ENCODE measurements at regions not wholly inside any gene's neighbourhood (a gene's known extent, or its start where the extent isn't known, plus 50 kb on each side); places are given as distances from the start of the nearest gene placed in this dataset.

DNA sequence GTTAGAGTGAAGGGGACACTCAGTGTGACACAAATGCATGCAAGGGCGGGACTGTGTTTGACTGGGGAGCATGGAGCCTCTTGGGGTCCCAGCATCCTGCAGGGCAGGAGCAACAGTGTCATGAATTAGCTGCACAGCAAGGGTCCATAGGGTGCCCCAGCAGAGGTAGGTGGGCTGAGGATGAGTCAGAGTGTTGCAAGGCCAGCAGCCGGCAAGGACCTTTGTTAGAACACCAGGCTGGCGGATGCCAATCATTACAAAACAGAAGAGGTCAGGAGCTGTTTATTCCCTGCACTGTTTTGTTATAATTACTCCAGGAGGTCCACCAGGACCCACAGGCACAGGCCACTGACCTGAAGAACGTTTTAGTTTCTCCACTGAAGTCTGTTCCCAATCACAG, 362.2 kb upstream of the DUSP10 start:
- Mint-ChIP-seq H3K4me1 (ENCODE audit: low read depth) (no peaks in the 10 kb centered on the region), H3K4me3 (no peak overlapping the region), H3K27ac (no peak overlapping the region), H3K9me3 (no peaks in the 10 kb centered on the region), H3K27me3 (ENCODE audit: low read depth) (no peaks in the 10 kb centered on the region), H3K36me3 (ENCODE audit: low read depth) (no peaks in the 10 kb centered on the region)
- CTCF ChIA-PET = interaction anchor here (1.6 kb wide), 1 partner anchor 8 kb away, joined by 4 read pairs; no protein-coding TSS in a partner anchor
- no peak for DNase-seq
- intact Hi-C loops (cut with micrococcal nuclease) = no loop called here

DNA sequence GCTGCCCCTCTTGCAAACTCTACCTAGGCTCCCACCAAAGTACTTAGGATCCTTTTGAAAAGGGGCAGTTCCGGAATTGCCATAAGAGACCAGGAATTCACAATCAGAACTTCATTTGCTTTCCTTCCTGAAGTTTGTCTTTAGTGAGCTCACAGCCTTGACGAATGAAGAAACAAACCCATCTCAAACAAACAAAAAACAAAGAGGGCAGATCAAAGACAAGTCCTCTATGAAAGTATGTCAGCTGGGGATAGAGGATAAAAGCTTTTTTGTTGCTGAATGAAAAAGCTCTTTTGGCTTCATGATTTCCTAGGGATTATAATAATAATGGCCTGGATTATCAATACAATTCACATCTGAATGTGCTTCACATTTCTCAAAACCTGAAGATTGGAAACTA, 357.9 kb upstream of the DUSP10 start:
- Mint-ChIP-seq H3K4me1 (ENCODE audit: low read depth) (no peaks in the 10 kb centered on the region), H3K27me3 (ENCODE audit: low read depth) (no peaks in the 10 kb centered on the region), H3K4me3 (no peak overlapping the region), H3K27ac (no peak overlapping the region), H3K36me3 (ENCODE audit: low read depth) (no peaks in the 10 kb centered on the region), H3K9me3 (no peaks in the 10 kb centered on the region)
- no peak for DNase-seq
- CTCF ChIA-PET = interaction anchor here (0.6 to 9.3 kb wide), 3 partner anchors 355 to 786 kb away, joined by 3 to 80 read pairs (median 3); no protein-coding TSS in a partner anchor
- intact Hi-C loops (cut with micrococcal nuclease) = loop anchor here (10.0 kb wide), 1 partner anchor 525 kb away; no protein-coding TSS in a partner anchor

- Mint-ChIP-seq H3K4me1 (ENCODE audit: low read depth) (no peaks in the 10 kb centered on the region), H3K4me3 (no peak overlapping the region), H3K9me3 (no peaks in the 10 kb centered on the region), H3K27me3 (ENCODE audit: low read depth) (no peaks in the 10 kb centered on the region), H3K36me3 (ENCODE audit: low read depth) (no peaks in the 10 kb centered on the region), H3K27ac (no peak overlapping the region)
- no peak for DNase-seq
- intact Hi-C loops (cut with micrococcal nuclease) = loop anchor here (10.0 kb wide), 1 partner anchor 526 kb away; no protein-coding TSS in a partner anchor
- CTCF ChIA-PET = interaction anchor here (0.8 to 9.3 kb wide), 2 partner anchors 25 to 356 kb away, joined by 3 to 80 read pairs; no protein-coding TSS in a partner anchor
Measured at GRCh38 chr1:222098404-222098803, 356.5 kb upstream of the DUSP10 start.

DNA sequence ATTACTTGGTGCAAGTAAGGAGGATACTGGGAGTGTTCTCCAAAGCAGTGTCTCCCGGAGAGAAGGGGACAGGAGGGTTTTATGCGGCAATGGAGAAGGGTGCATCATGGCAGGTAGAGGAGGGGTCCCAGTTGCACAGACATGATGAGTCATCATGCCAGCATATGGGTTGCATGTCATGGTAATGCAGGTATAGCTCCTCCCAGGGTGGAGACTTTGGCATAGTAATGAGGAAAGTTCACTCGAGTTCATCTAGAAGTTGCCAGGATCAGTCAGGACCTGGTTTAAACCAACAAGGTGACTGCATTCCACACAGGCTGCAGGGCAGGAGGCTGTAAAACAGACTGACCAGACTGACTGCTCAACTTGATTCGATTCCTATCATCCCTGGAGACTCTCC, 355.7 kb upstream of the DUSP10 start:
- no peak overlapping the region for H3K27ac Mint-ChIP-seq
- CTCF ChIA-PET = interaction anchor here (0.7 to 9.3 kb wide), 2 partner anchors 197 to 357 kb away, joined by 3 to 80 read pairs; no protein-coding TSS in a partner anchor
- H3K4me3 Mint-ChIP-seq = no peak overlapping the region
- no peaks in the 10 kb centered on the region for H3K9me3 Mint-ChIP-seq
- DNase-seq = no peak
- H3K4me1 Mint-ChIP-seq (ENCODE audit: low read depth) = no peaks in the 10 kb centered on the region
- no peaks in the 10 kb centered on the region for H3K27me3 Mint-ChIP-seq (ENCODE audit: low read depth)
- intact Hi-C loops (cut with micrococcal nuclease) = loop anchor here (10.0 kb wide), 1 partner anchor 527 kb away; no protein-coding TSS in a partner anchor
- H3K36me3 Mint-ChIP-seq (ENCODE audit: low read depth) = no peaks in the 10 kb centered on the region

GRCh38 chr1:222096883-222097282, 355.0 kb upstream of the DUSP10 start:
- Mint-ChIP-seq H3K4me3 (no peak overlapping the region), H3K9me3 (no peaks in the 10 kb centered on the region), H3K36me3 (ENCODE audit: low read depth) (no peaks in the 10 kb centered on the region), H3K4me1 (ENCODE audit: low read depth) (no peaks in the 10 kb centered on the region), H3K27me3 (ENCODE audit: low read depth) (no peaks in the 10 kb centered on the region), H3K27ac (no peak overlapping the region)
- DNase-seq = no peak
- intact Hi-C loops (cut with micrococcal nuclease) = loop anchor here (1.0 to 10.0 kb wide), 3 partner anchors 70 to 528 kb away; no protein-coding TSS in a partner anchor
- CTCF ChIA-PET = interaction anchor here (0.7 to 9.3 kb wide), 3 partner anchors 7 to 357 kb away, joined by 3 to 80 read pairs (median 4); no protein-coding TSS in a partner anchor

GRCh38 chr1:222096476-222096772, 354.5 kb upstream of the DUSP10 start:
- no peak overlapping the region for H3K4me3 Mint-ChIP-seq

DNA sequence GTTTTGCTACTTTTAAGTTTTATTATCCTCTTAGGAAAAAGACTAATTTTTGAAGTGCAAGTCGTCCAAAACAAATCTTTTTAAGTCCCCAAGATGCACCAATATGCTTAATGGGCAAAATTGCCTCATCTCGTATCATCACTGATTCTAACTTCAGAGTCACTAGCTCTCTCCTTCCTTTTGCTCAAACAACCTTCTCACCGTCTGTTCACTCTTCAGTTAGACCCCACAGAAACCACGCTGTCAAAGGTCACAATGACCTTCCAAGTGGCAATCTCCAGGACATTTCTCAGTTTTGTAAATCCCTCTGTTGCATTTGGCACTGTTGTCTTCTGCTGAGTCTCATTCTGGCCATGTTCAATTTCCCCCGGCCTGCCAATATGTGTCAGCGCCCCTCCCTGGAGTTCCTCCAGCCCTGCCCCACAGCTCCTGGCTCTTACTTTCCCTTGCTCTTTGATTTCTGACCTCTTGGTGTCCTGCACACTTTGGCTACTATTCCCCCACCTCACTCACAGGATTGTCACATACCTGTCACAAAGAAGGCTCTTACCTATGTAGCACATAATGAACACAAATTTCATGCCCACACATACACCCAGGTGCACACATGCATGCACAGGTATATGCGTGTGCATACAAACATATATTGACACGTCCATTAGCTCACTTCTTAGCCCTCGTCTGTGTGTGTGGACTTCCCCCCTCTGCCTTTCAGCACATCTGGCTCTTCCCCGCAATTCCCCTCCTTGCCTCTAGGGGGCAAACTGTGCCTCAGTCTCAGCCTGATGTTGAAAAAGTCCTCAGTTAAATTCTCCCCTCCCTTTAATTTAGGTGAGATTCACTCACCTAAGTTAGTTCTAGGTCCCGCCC, 354.0 kb upstream of the DUSP10 start:
- intact Hi-C loops (cut with micrococcal nuclease) = loop anchor here (1.0 to 10.0 kb wide), 3 partner anchors 71 to 529 kb away; no protein-coding TSS in a partner anchor

More at GRCh38 chr1:222096476-222096772, 354.5 kb upstream of the DUSP10 start:
- no peak for DNase-seq
- no peaks in the 10 kb centered on the region for H3K4me1 Mint-ChIP-seq (ENCODE audit: low read depth)
- no peaks in the 10 kb centered on the region for H3K9me3 Mint-ChIP-seq
- H3K27ac Mint-ChIP-seq = no peak overlapping the region
- intact Hi-C loops (cut with micrococcal nuclease) = loop anchor here (1.0 to 10.0 kb wide), 3 partner anchors 71 to 528 kb away; no protein-coding TSS in a partner anchor
- no peaks in the 10 kb centered on the region for H3K27me3 Mint-ChIP-seq (ENCODE audit: low read depth)
- no peaks in the 10 kb centered on the region for H3K36me3 Mint-ChIP-seq (ENCODE audit: low read depth)
- CTCF ChIA-PET = interaction anchor here (0.7 to 9.3 kb wide), 10 partner anchors 8 to 618 kb away, joined by 3 to 80 read pairs (median 4); no protein-coding TSS in a partner anchor

GRCh38 chr1:222093518-222093917, 351.6 kb upstream of the DUSP10 start:
- H3K4me3 Mint-ChIP-seq = no peak overlapping the region
- H3K9me3 Mint-ChIP-seq = no peaks in the 10 kb centered on the region
- intact Hi-C loops (cut with micrococcal nuclease) = loop anchor here (10.0 kb wide), 1 partner anchor 531 kb away; no protein-coding TSS in a partner anchor
- H3K27me3 Mint-ChIP-seq (ENCODE audit: low read depth) = no peaks in the 10 kb centered on the region
- H3K36me3 Mint-ChIP-seq (ENCODE audit: low read depth) = no peaks in the 10 kb centered on the region
- H3K27ac Mint-ChIP-seq = no peak overlapping the region
- DNase-seq = no peak
- no peaks in the 10 kb centered on the region for H3K4me1 Mint-ChIP-seq (ENCODE audit: low read depth)
- CTCF ChIA-PET = interaction anchor here (0.7 to 9.3 kb wide), 4 partner anchors 28 to 361 kb away, joined by 3 to 80 read pairs (median 4); no protein-coding TSS in a partner anchor

More for the DNA sequence above, 354.0 kb upstream of the DUSP10 start:
- H3K9me3 Mint-ChIP-seq = no peaks in the 10 kb centered on the region
- H3K4me1 Mint-ChIP-seq (ENCODE audit: low read depth) = no peaks in the 10 kb centered on the region
- CTCF ChIA-PET = interaction anchor here (0.7 to 9.3 kb wide), 14 partner anchors 8 to 763 kb away, joined by 3 to 80 read pairs (median 4); no protein-coding TSS in a partner anchor
- H3K36me3 Mint-ChIP-seq (ENCODE audit: low read depth) = no peaks in the 10 kb centered on the region
- H3K27me3 Mint-ChIP-seq (ENCODE audit: low read depth) = no peaks in the 10 kb centered on the region
- no peak overlapping the region for H3K4me3 Mint-ChIP-seq
- DNase-seq = peak; percentile 77
- H3K27ac Mint-ChIP-seq = no peak overlapping the region

- H3K4me1 Mint-ChIP-seq (ENCODE audit: low read depth) = no peaks in the 10 kb centered on the region
- no peaks in the 10 kb centered on the region for H3K9me3 Mint-ChIP-seq
- H3K4me3 Mint-ChIP-seq = no peak overlapping the region
- no peak for DNase-seq
- intact Hi-C loops (cut with micrococcal nuclease) = loop anchor here (10.0 kb wide), 1 partner anchor 535 kb away; no protein-coding TSS in a partner anchor
- no peak overlapping the region for H3K27ac Mint-ChIP-seq
- CTCF ChIA-PET = no interaction called here
- H3K27me3 Mint-ChIP-seq (ENCODE audit: low read depth) = no peaks in the 10 kb centered on the region
- no peaks in the 10 kb centered on the region for H3K36me3 Mint-ChIP-seq (ENCODE audit: low read depth)
Measured at GRCh38 chr1:222090103-222090502, 348.2 kb upstream of the DUSP10 start.

DNA sequence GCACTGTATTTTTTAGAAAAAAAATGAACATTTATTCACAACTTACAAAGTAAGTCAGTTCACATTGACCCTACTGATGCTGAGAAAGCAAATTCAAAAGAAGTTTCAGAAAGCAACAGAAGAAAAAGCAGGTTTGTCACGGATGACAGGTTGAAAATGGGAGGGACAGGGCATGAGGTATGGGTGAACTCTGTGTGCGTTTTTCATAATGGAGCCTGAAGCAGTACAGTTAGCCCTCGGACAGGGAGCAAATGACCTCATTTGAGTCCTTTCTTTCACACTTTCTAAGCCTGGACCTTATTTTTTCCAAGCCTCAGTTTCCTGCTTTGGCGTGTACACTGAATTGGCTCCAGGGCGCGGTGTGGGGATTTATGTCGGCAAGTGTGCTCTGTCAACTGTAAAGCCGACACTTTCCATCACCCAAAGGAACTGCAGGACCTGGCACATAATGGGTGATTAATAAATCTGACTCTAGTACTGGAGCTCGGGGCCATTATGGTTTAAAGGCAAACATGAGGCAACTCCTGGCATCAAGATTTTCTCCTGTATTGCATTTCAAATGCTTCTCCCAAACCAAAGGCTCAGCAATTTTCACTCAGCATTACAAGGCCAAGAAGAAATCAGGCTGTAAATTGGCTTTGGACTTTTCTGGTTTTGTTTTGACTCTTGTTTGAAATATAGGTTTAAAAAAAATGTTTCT, 345.5 kb upstream of the DUSP10 start:
- no peaks in the 10 kb centered on the region for H3K9me3 Mint-ChIP-seq
- DNase-seq = no peak
- intact Hi-C loops (cut with micrococcal nuclease) = no loop called here
- H3K4me1 Mint-ChIP-seq (ENCODE audit: low read depth) = no peaks in the 10 kb centered on the region
- no peak overlapping the region for H3K4me3 Mint-ChIP-seq
- H3K27me3 Mint-ChIP-seq (ENCODE audit: low read depth) = no peaks in the 10 kb centered on the region
- H3K27ac Mint-ChIP-seq = no peak overlapping the region
- CTCF ChIA-PET = interaction anchor here (0.7 kb wide), 1 partner anchor 368 kb away, joined by 4 read pairs; no protein-coding TSS in a partner anchor
- H3K36me3 Mint-ChIP-seq (ENCODE audit: low read depth) = no peaks in the 10 kb centered on the region

- DNase-seq = no peak
- Mint-ChIP-seq H3K27ac (no peak overlapping the region), H3K4me3 (no peak overlapping the region), H3K27me3 (ENCODE audit: low read depth) (no peaks in the 10 kb centered on the region), H3K36me3 (ENCODE audit: low read depth) (no peaks in the 10 kb centered on the region), H3K9me3 (no peaks in the 10 kb centered on the region), H3K4me1 (ENCODE audit: low read depth) (no peaks in the 10 kb centered on the region)
- CTCF ChIA-PET = no interaction called here
- intact Hi-C loops (cut with micrococcal nuclease) = no loop called here
Measured at GRCh38 chr1:222084996-222085395, 343.1 kb upstream of the DUSP10 start.

- intact Hi-C loops (cut with micrococcal nuclease) = no loop called here
- CTCF ChIA-PET = no interaction called here
Measured at GRCh38 chr1:222084048-222084447, 342.2 kb upstream of the DUSP10 start.

More at GRCh38 chr1:222084048-222084447, 342.2 kb upstream of the DUSP10 start:
- DNase-seq = no peak
- no peak overlapping the region for H3K27ac Mint-ChIP-seq
- no peaks in the 10 kb centered on the region for H3K27me3 Mint-ChIP-seq (ENCODE audit: low read depth)
- H3K9me3 Mint-ChIP-seq = no peaks in the 10 kb centered on the region
- no peak overlapping the region for H3K4me3 Mint-ChIP-seq
- H3K4me1 Mint-ChIP-seq (ENCODE audit: low read depth) = no peaks in the 10 kb centered on the region
- H3K36me3 Mint-ChIP-seq (ENCODE audit: low read depth) = no peaks in the 10 kb centered on the region
